Body of pancreas (tissue), 4 donors: ENCODE measurements at regions not wholly inside any gene's neighbourhood (a gene's known extent, or its start where the extent isn't known, plus 50 kb on each side); places are given as distances from the start of the nearest gene placed in this dataset.

Source experiments
- ATAC-seq: fragments of 150-250 bp; one replicate; pipeline ENCODE4 v1.9.1; 2016
- DNase-seq, 4 donors: peaks; one replicate each; pipeline ENCODE4 v3.0.0-alpha.2; 2019
- H3K27ac ChIP-seq, 4 donors: fragments of 200-600 bp; sonication (generic); 1 replicate in 3 of 4; 2 replicates in 1 of 4; pipeline versions ENCODE4 v1.5.1 to v1.6.1; 2016 to 2019; ENCODE audit warnings: mild to moderate bottlenecking in 1 of 4, mixed read lengths in 1 of 4, moderate library complexity in 1 of 4
- H3K27me3 ChIP-seq, 2 donors: fragments of 200-600 bp; sonication (generic); one replicate each; pipeline ENCODE4 v1.6.0; 2016; ENCODE audit warnings: mild to moderate bottlenecking in 1 of 2
- H3K36me3 ChIP-seq, 2 donors: fragments of 200-600 bp; sonication (generic); replicated peaks in 1 of 2; 2 replicates each; pipeline ENCODE4 v1.5.1; 2016; ENCODE audit warnings: low read depth in 2 of 2; ENCODE audit not compliant: insufficient read depth in 1 of 2
- H3K4me1 ChIP-seq: fragments of 200-600 bp; sonication (generic); one replicate; pipeline ENCODE4 v1.6.0; 2016
- H3K4me3 ChIP-seq, 2 donors: fragments of 200-600 bp; sonication (generic); 1 replicate in 1 of 2; 2 replicates in 1 of 2; pipeline ENCODE4 v1.5.1; 2016 to 2019
- H3K9me3 ChIP-seq, 3 donors: fragments of 200-600 bp; sonication (generic); 1 replicate in 2 of 3; 2 replicates in 1 of 3; pipeline ENCODE4 v1.5.1; 2016
- POLR2A ChIP-seq, 3 donors: fragments of 450-650 bp; IDR thresholded peaks; one replicate each; pipeline ENCODE4 v1.6.1; 2016; ENCODE audit warnings: antibody characterized with exemption in 3 of 3, mild to moderate bottlenecking in 2 of 3
- WGBS, 2 donors: methylation state at CpG; one replicate each; pipeline ENCODE4 v1.1.5; 2017; 5-methylcytosine and 5-hydroxymethylcytosine counted together
- intact Hi-C: fragments of 100-400 bp; cut with DNase I; formaldehyde crosslinking; loops from one replicate; pipeline ENCODE4 v1.15.1; 2023
- TF ChIP-seq, protein P1 (sequence below), 7 experiments: fragments of 450-650 bp in 4 of 7; fragments of 200-600 bp in 3 of 7; sonication (generic) in 3 of 7; IDR thresholded peaks; one replicate each; pipeline ENCODE4 v1.5.1; 2016 to 2019; ENCODE audit warnings: antibody characterized with exemption in 7 of 7

DNA sequence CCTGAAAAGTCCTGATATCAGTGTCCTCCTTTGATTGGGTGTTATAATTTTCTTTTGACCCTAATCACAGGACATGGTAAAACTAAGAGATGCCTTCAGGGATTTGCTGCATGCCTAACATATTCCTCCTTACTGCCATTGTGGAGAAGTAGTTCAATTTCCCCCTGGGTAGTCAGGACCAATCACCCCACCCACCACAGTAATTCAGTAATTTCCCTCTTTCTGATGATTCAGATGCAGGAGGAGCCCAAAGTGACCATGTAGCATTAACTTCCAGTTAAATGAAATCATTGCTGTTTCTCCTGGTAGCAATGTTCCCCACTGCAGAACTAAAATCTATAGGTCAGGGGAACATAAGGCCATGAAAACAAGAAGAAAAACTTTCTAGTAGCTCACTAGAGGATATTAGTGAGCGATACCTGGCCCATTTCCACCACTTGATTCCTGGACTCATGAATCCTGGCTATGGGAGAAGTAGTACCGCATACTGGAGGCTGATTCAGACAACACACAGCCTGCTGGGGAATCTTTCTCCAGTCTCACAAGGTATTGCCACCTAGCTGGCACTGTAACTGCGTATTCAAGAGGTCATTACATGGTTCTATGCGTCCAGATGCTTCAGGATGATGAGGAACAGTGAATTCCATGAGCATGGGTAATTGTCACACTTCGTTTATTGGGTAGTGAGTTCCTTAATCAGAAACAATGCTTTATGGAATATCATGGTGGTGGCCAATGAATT, 561.2 kb downstream of the HAO1 start:
- H3K36me3 ChIP-seq = no peaks in the 10 kb centered on the region
- WGBS, 2 donors = 59 to 61% methylated on average over 5 of the region's 5 CpGs
- no peak for ATAC-seq
- H3K9me3 ChIP-seq = no peaks in the 10 kb centered on the region
- H3K27me3 ChIP-seq = peaks cover 0 to 3% of the 10 kb centered on the region in 2 donors
- H3K4me1 ChIP-seq = no peaks in the 10 kb centered on the region
- intact Hi-C loops = no loop called here
- H3K4me3 ChIP-seq = no peak overlapping the region
- no peak for DNase-seq
- TF ChIP-seq, protein P1, sequence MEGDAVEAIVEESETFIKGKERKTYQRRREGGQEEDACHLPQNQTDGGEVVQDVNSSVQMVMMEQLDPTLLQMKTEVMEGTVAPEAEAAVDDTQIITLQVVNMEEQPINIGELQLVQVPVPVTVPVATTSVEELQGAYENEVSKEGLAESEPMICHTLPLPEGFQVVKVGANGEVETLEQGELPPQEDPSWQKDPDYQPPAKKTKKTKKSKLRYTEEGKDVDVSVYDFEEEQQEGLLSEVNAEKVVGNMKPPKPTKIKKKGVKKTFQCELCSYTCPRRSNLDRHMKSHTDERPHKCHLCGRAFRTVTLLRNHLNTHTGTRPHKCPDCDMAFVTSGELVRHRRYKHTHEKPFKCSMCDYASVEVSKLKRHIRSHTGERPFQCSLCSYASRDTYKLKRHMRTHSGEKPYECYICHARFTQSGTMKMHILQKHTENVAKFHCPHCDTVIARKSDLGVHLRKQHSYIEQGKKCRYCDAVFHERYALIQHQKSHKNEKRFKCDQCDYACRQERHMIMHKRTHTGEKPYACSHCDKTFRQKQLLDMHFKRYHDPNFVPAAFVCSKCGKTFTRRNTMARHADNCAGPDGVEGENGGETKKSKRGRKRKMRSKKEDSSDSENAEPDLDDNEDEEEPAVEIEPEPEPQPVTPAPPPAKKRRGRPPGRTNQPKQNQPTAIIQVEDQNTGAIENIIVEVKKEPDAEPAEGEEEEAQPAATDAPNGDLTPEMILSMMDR (IDR thresholded peaks at IDR 0.05) = no peak
- TF ChIP-seq POLR2A (IDR thresholded peaks at IDR 0.05) = no peak
- H3K27ac ChIP-seq = no peak overlapping the region

DNA sequence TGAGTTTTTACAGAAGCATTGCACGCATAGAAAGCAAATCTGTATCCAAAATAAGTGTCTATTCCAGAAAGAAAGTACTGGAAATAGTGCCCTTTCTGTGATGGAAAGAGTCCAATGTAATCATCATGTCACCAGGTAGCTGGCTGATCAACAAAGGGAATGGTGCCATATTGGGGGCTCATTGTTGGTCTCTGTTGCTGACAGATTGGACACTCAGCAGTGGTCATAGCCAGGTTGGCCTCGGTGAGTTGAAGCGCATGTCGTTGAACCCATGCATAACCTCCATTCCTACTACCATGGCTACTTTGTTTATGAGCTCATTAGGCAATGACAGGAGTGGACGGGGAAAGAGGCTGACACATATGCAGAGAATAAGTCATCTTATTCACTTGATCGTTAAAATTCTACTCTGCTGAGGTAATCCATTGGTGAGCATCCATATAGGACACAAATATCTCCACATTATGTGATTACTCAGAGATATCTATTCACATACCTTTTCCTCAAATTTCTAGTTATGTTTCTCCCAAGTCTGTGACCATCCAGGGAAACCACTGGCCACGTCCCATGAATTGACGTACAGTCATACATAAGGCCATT, 560.5 kb downstream of the HAO1 start:
- no peak for DNase-seq

DNA sequence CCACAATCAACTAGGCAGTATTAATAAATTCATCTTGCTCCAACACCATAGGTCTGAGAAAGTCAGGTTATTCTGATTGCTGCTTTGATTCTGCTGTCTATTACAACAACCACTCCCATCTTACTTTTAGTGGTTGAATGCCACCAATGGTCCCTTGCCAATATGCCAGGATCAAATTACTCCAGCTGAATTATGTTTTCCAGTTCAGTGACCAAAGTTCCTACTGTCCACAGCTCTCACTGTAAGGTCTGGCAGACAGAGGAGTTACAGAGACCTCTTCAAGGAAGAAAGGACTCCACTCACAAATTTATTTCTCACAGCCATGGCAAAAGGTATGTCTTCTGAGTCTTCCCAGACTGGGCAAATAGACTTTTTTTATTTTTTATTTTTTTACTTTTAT, 557.0 kb downstream of the HAO1 start:
- Histone ChIP-seq H3K36me3 (no peaks in the 10 kb centered on the region), H3K27me3 (peaks cover 0 to 3% of the 10 kb centered on the region in 2 donors), H3K4me1 (no peaks in the 10 kb centered on the region), H3K9me3 (no peaks in the 10 kb centered on the region), H3K4me3 (no peak overlapping the region), H3K27ac (no peak overlapping the region)
- DNase-seq (no peak), ATAC-seq (no peak)
- intact Hi-C loops = no loop called here
- TF ChIP-seq, protein P1 (IDR thresholded peaks at IDR 0.05) = no peak
- TF ChIP-seq POLR2A (IDR thresholded peaks at IDR 0.05) = no peak

More for the DNA sequence above, 560.5 kb downstream of the HAO1 start:
- WGBS, 2 donors = 73 to 81% methylated on average over 8 of the region's 8 CpGs
- no peaks in the 10 kb centered on the region for H3K4me1 ChIP-seq
- intact Hi-C loops = no loop called here
- no peak for ATAC-seq
- peaks cover 0 to 3% of the 10 kb centered on the region in 2 donors for H3K27me3 ChIP-seq
- no peak overlapping the region for H3K27ac ChIP-seq
- no peaks in the 10 kb centered on the region for H3K9me3 ChIP-seq
- TF ChIP-seq, protein P1 (IDR thresholded peaks at IDR 0.05) = no peak
- H3K4me3 ChIP-seq = no peak overlapping the region
- H3K36me3 ChIP-seq = no peaks in the 10 kb centered on the region

DNA sequence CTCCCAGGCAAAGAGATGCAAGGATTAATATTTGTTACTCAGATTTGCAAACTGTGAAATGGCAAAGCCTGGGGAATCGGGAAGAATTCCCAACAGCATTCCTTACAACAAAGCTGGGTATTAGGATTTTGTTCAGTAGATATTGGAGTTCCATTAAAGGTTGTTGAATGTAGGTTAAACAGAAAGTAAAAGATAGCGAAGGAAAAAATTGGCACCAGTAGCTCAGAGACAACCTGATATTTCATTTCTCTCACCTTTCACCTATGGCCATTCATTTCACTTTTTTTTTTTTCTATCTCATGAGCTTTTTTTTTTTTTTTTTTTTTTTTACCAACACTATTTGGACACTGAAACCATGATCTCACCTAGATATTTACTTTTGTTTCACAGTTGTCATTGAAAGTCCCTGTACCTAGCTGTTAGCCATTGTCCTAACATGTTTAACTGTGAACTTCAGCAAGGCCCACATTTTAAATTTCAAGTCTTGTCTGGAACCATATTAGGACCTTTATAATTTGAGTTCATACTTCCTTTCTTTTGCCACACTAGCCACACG, 552.5 kb downstream of the HAO1 start:
- TF ChIP-seq, protein P1 (IDR thresholded peaks at IDR 0.05) = no peak
- no peak for TF ChIP-seq POLR2A (IDR thresholded peaks at IDR 0.05)
- no peak for ATAC-seq
- 66 to 71% methylated on average over 3 of the region's 3 CpGs for WGBS, 2 donors
- Histone ChIP-seq H3K4me3 (no peak overlapping the region), H3K27me3 (peaks cover 0 to 3% of the 10 kb centered on the region in 2 donors), H3K4me1 (no peaks in the 10 kb centered on the region), H3K36me3 (no peaks in the 10 kb centered on the region), H3K9me3 (no peaks in the 10 kb centered on the region), H3K27ac (no peak overlapping the region)
- intact Hi-C loops = no loop called here
- no peak for DNase-seq
